ACC112 (cell line): ENCODE measurements at regions not wholly inside any gene's neighbourhood (a gene's known extent, or its start where the extent isn't known, plus 50 kb on each side); places are given as distances from the start of the nearest gene placed in this dataset.

ENCODE experiments used
- H2AFZ ChIP-seq: fragments of 200-600 bp; sonication (generic); one replicate; pipeline ENCODE4 v1.6.0; 2017; ENCODE audit warnings: antibody characterized with exemption, low read length; ENCODE audit not compliant: unreplicated experiment
- H3K27ac ChIP-seq: fragments of 200-600 bp; sonication (generic); 2 replicates; pipeline ENCODE4 v1.5.1; 2014; ENCODE audit warnings: low read depth, mild to moderate bottlenecking, antibody characterized with exemption, low read length, moderate library complexity
- H3K27me3 ChIP-seq: fragments of 200-600 bp; sonication (generic); 2 replicates; pipeline ENCODE4 v1.6.1; 2014; ENCODE audit warnings: mild to moderate bottlenecking, antibody characterized with exemption, low read length, moderate library complexity, mixed read lengths; ENCODE audit not compliant: insufficient read depth
- H3K36me3 ChIP-seq: fragments of 200-600 bp; sonication (generic); 2 replicates; pipeline ENCODE4 v1.6.1; 2016; ENCODE audit warnings: mild to moderate bottlenecking, antibody characterized with exemption, low read length, moderate library complexity, mixed read lengths; ENCODE audit not compliant: insufficient read depth
- H3K4me1 ChIP-seq: fragments of 200-600 bp; sonication (generic); one replicate; pipeline ENCODE4 v1.6.1; 2016; ENCODE audit warnings: low read length, mixed read lengths; ENCODE audit not compliant: insufficient read depth, unreplicated experiment, control insufficient read depth
- H3K4me3 ChIP-seq: fragments of 200-600 bp; sonication (generic); 2 replicates; pipeline ENCODE4 v1.5.1; 2014; ENCODE audit warnings: mild to moderate bottlenecking, low read depth, low read length
- H3K79me2 ChIP-seq: fragments of 200-600 bp; sonication (generic); one replicate; pipeline ENCODE4 v1.6.0; 2016; ENCODE audit warnings: low read length; ENCODE audit not compliant: control insufficient read depth, unreplicated experiment, insufficient read depth

- Histone ChIP-seq H3K27ac (no peak overlapping the region), H3K36me3 (no peaks in the 10 kb centered on the region), H3K79me2 (no peaks in the 10 kb centered on the region), H3K4me3 (no peak overlapping the region), H2AFZ (no peak overlapping the region), H3K4me1 (no peaks in the 10 kb centered on the region), H3K27me3 (no peaks in the 10 kb centered on the region)
Measured at GRCh38 chr16:18059089-18059488, 277.4 kb downstream of the NPIPA8 start.

DNA sequence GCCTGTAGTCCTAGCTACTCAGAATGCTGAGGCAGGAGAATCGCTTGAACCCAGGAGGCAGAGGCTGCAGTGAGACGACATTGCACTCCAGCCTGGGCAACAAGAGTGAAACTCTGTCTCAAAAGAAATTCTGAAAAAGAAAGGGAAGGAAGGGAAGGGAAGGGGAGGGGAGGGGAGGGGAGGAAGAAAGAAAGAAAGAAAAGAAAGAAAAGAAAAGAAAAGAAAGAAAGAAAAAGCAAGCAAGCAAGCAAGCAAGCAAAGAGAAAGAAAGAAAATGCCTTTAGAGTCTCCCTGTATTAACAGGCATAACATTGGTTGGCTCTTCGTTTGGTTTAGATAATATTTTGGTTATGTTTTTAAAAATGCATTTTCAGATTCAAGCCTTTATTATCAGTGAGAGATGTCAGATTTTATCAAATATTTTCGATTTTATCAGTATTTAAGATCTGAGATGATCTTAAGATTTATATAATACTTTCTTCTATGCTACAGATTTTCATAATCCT is 281.1 kb downstream of the NPIPA8 start:
- H3K27ac ChIP-seq = no peak overlapping the region
- H3K27me3 ChIP-seq = no peaks in the 10 kb centered on the region
- H2AFZ ChIP-seq = no peak overlapping the region
- H3K36me3 ChIP-seq = no peaks in the 10 kb centered on the region
- no peaks in the 10 kb centered on the region for H3K4me1 ChIP-seq
- H3K4me3 ChIP-seq = no peak overlapping the region
- no peaks in the 10 kb centered on the region for H3K79me2 ChIP-seq

GRCh38 chr16:18050777-18051176 is 285.8 kb downstream of the NPIPA8 start:
- Histone ChIP-seq H3K27me3 (no peaks in the 10 kb centered on the region), H3K4me3 (no peak overlapping the region), H3K4me1 (no peaks in the 10 kb centered on the region), H3K79me2 (no peaks in the 10 kb centered on the region), H2AFZ (no peak overlapping the region), H3K27ac (no peak overlapping the region), H3K36me3 (no peaks in the 10 kb centered on the region)

GRCh38 chr16:18050234-18050633 is 286.3 kb downstream of the NPIPA8 start:
- H3K36me3 ChIP-seq = no peaks in the 10 kb centered on the region
- H2AFZ ChIP-seq = no peak overlapping the region
- H3K27me3 ChIP-seq = no peaks in the 10 kb centered on the region
- H3K79me2 ChIP-seq = no peaks in the 10 kb centered on the region
- no peaks in the 10 kb centered on the region for H3K4me1 ChIP-seq
- no peak overlapping the region for H3K4me3 ChIP-seq
- no peak overlapping the region for H3K27ac ChIP-seq

GRCh38 chr16:18049547-18050133 is 286.9 kb downstream of the NPIPA8 start:
- H3K4me3 ChIP-seq = no peak overlapping the region
- no peaks in the 10 kb centered on the region for H3K4me1 ChIP-seq
- H2AFZ ChIP-seq = no peak overlapping the region
- H3K27ac ChIP-seq = no peak overlapping the region
- no peaks in the 10 kb centered on the region for H3K36me3 ChIP-seq
- H3K79me2 ChIP-seq = no peaks in the 10 kb centered on the region
- no peaks in the 10 kb centered on the region for H3K27me3 ChIP-seq

GRCh38 chr16:18048853-18049546 is 287.5 kb downstream of the NPIPA8 start:
- Histone ChIP-seq H3K4me1 (no peaks in the 10 kb centered on the region), H3K4me3 (no peak overlapping the region), H3K79me2 (no peaks in the 10 kb centered on the region), H2AFZ (no peak overlapping the region), H3K27ac (no peak overlapping the region), H3K36me3 (no peaks in the 10 kb centered on the region), H3K27me3 (no peaks in the 10 kb centered on the region)

- Histone ChIP-seq H3K27me3 (no peaks in the 10 kb centered on the region), H2AFZ (no peak overlapping the region), H3K27ac (no peak overlapping the region), H3K36me3 (no peaks in the 10 kb centered on the region), H3K4me3 (no peak overlapping the region), H3K4me1 (no peaks in the 10 kb centered on the region), H3K79me2 (no peaks in the 10 kb centered on the region)
Measured at GRCh38 chr16:18047761-18048160, 288.8 kb downstream of the NPIPA8 start.

GRCh38 chr16:18045356-18045755 is 291.2 kb downstream of the NPIPA8 start:
- no peaks in the 10 kb centered on the region for H3K4me1 ChIP-seq
- no peak overlapping the region for H3K27ac ChIP-seq
- no peak overlapping the region for H2AFZ ChIP-seq
- H3K27me3 ChIP-seq = no peaks in the 10 kb centered on the region
- H3K4me3 ChIP-seq = no peak overlapping the region
- H3K79me2 ChIP-seq = no peaks in the 10 kb centered on the region
- H3K36me3 ChIP-seq = no peaks in the 10 kb centered on the region

- Histone ChIP-seq H3K27ac (no peak overlapping the region), H3K27me3 (no peaks in the 10 kb centered on the region), H3K79me2 (no peaks in the 10 kb centered on the region), H3K4me3 (no peak overlapping the region), H2AFZ (no peak overlapping the region), H3K36me3 (no peaks in the 10 kb centered on the region), H3K4me1 (no peaks in the 10 kb centered on the region)
Measured at GRCh38 chr16:18041864-18042834, 294.4 kb downstream of the NPIPA8 start.

GRCh38 chr16:18039931-18040330 is 296.6 kb downstream of the NPIPA8 start:
- Histone ChIP-seq H3K36me3 (no peaks in the 10 kb centered on the region), H3K79me2 (no peaks in the 10 kb centered on the region), H3K4me1 (no peaks in the 10 kb centered on the region), H3K4me3 (no peak overlapping the region), H2AFZ (no peak overlapping the region), H3K27ac (no peak overlapping the region), H3K27me3 (no peaks in the 10 kb centered on the region)
